ENCODE measurements at regions not wholly inside any gene's neighbourhood (a gene's known extent, or its start where the extent isn't known, plus 50 kb on each side); places are given as distances from the start of the nearest gene placed in this dataset.

DNA sequence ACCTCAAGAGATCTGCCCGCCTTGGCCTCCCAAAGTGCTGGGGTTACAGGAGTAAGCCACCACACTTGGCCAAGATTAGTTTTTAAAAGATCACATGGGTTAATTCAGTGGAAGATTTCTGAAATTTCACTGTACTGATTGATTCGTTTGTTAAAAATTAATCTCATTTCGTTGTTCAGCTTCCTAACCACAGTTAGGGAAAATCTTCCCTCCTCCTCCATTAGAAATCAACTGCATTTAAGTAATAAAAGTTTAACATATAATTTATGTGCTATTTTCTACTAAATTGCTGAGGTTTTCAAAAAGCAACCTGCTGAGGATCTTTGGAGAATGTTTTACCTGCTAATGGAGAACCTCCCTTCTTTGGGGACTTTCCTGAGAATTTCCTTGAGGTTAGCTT is 522.4 kb downstream of the GATA3 start:
- no peak for DNase-seq

DNA sequence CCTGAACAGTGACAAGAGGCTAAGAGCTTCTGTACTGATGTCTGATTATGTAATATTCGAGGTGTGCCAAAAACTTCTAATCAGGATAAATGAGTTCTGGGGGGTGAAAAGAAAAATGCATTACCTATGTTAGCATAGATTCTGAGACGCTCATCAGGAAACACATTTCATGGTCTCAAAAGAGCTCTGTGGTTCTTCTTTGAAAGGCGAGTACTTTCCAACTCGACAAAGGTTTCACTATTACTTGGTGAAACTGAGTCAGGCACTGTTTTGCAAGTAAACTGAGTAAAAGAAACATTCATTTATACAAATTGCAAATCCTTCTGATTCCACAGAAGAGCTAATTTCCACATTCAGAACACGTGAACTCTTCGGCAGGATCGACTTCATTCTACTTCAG is 523.2 kb downstream of the GATA3 start:
- no peak for DNase-seq

DNA sequence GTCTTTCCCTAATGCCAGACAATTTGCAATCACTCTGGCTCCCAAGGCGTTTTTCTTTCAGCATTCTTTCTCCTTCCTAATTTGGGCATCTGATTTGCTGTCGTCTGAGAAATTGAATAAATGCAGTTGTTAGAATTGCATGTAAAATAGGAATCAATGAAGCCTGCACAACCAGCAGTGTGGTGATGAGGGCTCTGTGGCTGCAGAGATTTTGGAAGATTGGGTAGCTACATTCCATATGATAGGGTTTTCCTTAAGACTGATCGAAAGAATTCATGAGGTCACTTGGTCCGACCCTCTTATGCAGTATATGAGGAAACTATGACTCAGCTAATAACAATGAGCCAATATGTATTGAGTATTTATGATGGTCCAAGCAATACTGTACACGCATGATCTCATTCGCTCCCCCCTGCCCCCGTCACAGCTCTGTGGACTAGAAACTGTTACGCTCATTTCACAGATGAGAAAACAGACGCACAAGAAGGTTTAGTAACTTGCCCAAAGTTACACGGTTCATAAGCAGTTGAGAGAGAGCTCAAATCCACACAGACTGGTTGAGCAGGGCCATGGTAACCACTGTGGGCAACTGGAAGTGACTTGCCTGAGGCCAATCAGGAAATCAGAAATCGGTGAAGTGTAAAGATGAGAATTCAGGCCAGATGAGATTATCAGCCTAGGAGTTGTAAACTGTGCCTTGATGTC is 527.2 kb downstream of the GATA3 start:
- no peak for DNase-seq

GRCh38 chr10:8583096-8583495 is 528.6 kb downstream of the GATA3 start:
- DNase-seq, result no peak

DNA sequence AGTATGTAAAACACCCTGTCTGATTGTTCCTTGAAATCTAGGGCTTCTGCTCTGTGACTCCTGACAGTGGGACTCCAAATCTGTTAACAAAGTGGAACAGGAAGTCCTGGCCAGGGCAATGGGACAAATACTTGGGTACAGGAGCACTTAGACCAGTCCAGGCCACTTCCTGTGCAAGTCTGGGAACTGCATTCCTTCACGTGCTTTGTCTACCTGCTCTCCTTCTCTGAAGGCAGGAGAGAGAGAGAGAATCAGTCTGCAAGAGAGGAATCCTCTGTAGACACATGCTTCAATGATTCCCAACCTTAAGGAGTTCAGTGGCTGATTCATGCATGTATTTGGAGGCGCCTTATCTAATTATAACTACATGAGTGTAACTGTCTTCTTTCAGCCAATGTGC is 530.2 kb downstream of the GATA3 start:
- DNase-seq, result no peak

- no peak for DNase-seq
These were observed 532.0 kb downstream of the GATA3 start for GRCh38 chr10:8586504-8586903.

DNA sequence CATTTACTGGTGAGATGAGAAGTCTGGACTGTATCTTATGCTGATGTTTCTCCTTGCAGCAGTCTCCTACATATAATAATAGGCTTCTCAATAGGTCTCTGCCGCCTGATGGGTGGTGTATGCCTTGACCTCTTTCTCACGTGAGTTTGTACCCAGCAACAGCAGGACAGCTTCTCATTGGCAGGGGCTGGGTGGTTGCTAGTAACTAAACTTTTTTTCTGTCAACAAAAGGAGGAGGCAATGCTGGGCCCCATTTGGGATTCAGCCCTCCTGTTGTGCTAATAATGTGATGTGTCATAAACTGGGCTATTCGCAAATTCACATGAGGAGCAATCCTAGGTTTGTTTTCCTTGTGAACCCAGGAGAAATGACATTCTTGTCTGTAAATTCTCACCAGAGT is 533.6 kb downstream of the GATA3 start:
- no peak for DNase-seq

GRCh38 chr10:8590518-8590917 is 536.0 kb downstream of the GATA3 start:
- DNase-seq, result no peak

- DNase-seq, result no peak
These were observed 537.2 kb downstream of the GATA3 start for GRCh38 chr10:8591640-8592039.

DNA sequence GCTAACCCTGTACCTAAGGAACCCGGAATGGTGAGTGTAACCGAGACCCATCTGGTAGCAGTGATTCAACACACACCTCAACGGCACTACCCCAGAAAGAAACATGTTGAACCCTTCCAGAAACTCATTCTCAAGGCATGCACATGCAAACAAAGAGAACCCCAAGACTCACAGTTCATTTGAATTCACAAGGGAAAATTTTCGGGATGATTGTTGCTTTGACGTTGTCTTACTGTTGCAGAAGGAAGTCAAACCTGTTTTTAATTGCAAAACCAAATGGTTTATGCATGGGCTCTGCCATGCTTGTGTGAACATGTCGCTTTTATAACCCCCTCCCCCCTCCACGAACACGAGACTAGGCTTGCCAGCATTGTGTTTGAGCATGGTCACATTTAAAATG is 539.7 kb downstream of the GATA3 start:
- no peak for DNase-seq

DNA sequence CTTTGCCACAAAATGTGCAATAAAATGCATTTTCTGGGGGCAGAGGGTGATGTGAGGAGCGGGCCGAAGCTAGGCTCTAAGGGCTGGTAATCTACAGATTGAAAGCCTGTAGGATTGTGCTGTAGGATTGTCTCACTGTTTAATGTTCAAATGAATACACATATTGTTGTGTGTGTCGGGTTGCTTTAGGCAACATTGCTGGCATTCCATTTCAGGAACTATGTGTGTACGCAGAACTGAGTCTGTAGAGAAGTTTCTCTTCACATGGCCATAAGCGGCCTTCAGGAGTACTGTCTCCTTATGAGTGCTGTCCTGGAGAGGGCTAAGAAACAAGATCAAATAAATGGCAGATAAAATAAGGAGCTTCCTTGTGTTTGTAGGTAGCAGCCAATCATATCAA is 540.2 kb downstream of the GATA3 start:
- no peak for DNase-seq

DNA sequence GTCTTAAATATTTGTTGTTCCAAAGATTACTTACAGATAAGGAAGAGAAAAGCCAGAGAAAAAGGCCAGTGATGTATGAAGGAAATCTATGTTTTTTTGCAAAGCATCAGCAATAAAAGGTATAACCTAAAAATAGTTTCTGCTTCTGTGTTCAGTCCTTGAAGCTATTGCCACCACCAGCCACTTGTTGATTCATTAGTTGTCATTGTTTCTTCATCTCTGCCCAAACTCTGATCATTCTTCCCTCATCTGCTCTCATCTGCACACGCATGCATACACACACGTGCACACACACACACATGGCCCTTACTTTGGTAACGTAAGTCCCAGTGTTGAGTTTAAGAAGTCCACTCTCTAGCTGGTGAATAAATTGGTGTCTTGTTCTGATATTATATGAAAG is 540.7 kb downstream of the GATA3 start:
- DNase-seq, result no peak

- no peak for DNase-seq
These were observed 542.5 kb downstream of the GATA3 start for GRCh38 chr10:8596929-8597472.

DNA sequence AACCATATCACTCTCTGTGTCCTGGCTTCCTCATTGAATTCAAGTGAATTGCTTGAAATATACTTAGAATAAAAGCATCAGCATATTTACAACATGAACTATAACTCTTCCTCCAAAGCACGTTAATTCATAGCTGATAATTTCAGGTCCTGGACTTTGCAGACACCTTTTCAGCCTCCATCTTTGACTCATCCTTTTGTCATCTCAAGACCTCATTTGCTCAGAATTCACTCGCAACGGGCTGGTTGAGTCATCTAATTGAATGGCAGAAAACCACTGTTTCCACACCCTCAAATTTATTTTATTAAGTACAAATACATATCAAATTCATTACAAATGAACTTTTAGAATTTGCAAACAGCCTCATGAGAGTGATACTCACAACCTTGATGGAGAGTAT is 545.7 kb downstream of the GATA3 start:
- no peak for DNase-seq

DNA sequence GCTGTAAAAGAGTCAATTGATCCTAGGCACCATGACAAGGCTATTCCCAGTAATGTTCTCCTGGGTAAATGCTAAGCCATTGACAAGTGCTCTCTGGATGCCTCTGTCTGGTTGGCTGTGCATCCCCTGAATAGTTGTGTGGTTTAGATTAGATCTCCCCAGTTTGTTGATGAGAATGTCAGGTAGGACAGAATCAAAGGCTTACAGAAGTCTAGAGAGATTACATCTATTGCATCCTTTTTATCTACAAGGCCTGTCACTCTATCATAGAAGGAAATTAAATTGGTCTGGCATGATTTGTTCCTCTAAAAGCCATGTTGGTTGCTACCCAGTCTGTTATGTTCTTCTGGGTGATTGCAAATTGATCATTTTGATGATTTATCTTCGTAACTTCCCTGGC is 548.3 kb downstream of the GATA3 start:
- no peak for DNase-seq

GRCh38 chr10:8614054-8614565 is 559.6 kb downstream of the GATA3 start:
- DNase-seq, result no peak

DNA sequence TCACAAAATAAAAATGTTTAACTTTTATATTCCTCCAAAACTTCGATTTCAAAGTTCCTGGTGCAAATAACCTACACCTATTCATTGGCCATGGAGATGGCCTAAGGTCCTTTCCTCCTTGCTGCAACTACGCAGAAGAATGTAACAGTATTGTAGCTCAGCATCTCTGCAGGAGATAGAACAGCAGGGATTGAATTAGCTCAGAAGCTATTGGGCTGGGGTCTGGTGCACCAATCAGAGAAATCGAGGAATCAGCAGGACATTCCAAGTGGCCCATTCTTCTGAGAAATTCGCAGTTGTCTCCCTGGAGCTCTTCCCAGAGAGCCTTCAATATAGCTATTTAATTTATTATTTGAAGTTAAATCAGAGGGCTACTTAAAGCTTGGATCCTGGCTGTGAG is 560.6 kb downstream of the GATA3 start:
- no peak for DNase-seq

GRCh38 chr10:8616166-8616565 is 561.7 kb downstream of the GATA3 start:
- no peak for DNase-seq

- DNase-seq, result no peak
These were observed 563.3 kb downstream of the GATA3 start for GRCh38 chr10:8617792-8618191.

DNA sequence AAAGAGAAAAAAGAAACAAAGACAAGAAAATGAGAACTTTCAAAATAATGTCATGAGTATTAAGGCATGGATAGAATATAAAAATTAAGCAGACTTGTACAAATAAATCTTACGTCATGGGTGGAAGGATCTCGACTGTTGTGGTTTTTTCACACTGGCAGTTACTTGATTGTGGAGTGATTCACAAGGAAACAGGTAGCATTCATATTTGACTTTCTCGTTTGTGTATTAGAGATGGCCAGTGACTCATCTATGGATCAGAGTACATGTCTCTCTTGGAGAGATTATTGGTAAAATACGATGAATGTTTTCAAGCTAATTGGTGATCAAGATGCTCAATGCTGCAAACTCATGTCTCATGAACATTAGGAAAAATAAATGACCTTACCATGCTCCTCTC is 564.3 kb downstream of the GATA3 start:
- no peak for DNase-seq

GRCh38 chr10:8628351-8628750 is 573.9 kb downstream of the GATA3 start:
- DNase-seq, result no peak

DNA sequence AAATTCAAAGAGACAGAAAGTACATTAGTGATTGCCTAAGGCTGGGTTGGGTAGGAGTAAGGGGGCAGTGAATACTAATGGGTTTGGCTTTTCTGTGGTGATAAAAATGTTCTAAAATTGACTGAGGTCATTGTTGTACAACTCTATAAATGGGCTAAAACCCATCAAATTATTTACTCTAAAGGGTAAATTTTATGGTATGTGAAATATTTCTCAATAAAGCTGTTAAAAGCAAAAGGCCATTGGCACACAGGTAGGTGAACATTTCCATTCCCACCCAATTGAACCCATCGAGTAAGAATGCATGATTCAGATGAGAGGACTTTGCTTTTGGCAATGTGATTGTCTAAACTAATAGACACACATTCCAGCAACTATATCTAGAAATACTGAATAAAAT is 579.4 kb downstream of the GATA3 start:
- no peak for DNase-seq

DNA sequence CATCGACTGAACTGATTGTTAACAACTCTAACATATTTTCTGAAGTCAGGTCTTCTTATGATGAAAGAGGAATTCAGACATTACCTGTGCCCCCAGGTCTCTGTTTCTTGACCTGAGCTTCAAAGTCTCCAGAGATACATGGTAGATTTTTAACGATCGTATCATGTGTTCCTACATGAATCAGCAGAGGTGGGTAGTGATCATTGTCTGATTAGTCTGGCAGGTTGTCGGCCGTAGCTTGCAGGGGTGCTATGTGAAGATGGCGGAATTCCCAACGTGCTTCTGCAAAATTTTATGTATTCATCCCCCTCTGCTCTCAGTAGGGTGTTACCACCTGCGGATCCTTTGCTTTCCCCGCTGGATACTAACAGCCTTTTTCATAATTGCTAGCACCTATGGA is 581.9 kb downstream of the GATA3 start:
- no peak for DNase-seq

GRCh38 chr10:8637640-8638039 is 583.2 kb downstream of the GATA3 start:
- DNase-seq, result no peak

- DNase-seq, result no peak
These were observed 583.7 kb downstream of the GATA3 start for GRCh38 chr10:8638088-8638672.

Measured in KG1 (cell line).